HepG2 (cell line): ENCODE measurements at regions not wholly inside any gene's neighbourhood (a gene's known extent, or its start where the extent isn't known, plus 50 kb on each side); places are given as distances from the start of the nearest gene placed in this dataset.

Experiments used
- ATAC-seq: fragments of 200-7000 bp; cut with Tn5 transposase; 3 replicates; pipeline ENCODE4 v1.9.1; 2020; ENCODE audit warnings: mild to moderate bottlenecking, moderate library complexity
- BruUV-seq: library from RNA; stranded (reverse); fragments of 400-500 nt; replicated peaks from 2 replicates; lab custom pipeline; 2021; lab: Mats Ljungman, UMichigan
- CTCF ChIA-PET: fragments of 300-600 bp; formaldehyde crosslinking; extraction: SDS; loops from one replicate; lab custom pipeline; 2021; ENCODE audit warnings: low total read pairs, inconsistent platforms, low intra/inter-chr PET ratio; lab: Yijun Ruan, JAX
- POLR2A ChIA-PET: fragments of 350-600 bp; sonication (Branson Sonifier 250); formaldehyde crosslinking; loops from one replicate; lab custom pipeline; 2020; ENCODE audit warnings: antibody characterized with exemption, inconsistent platforms; lab: Yijun Ruan, JAX
- DNase-seq: peaks from one replicate; pipeline ENCODE4 v3.0.0-alpha.2; 2015; ENCODE audit warnings: low spot score
- FAIRE-seq: peaks from 3 replicates; lab custom pipeline; 2011; peaks lifted over from hg19 to GRCh38; lab: Jason Lieb, UNC
- H2AFZ ChIP-seq: one replicate; pipeline ENCODE4 v1.6.1; 2011; ENCODE audit warnings: low read length, inconsistent platforms
- H3K27ac ChIP-seq: fragments of 300-600 bp; 3 replicates; pipeline ENCODE4 v1.8.0; 2011; ENCODE audit warnings: mixed run types, mild to moderate bottlenecking, mixed read lengths, low read length, inconsistent platforms; ENCODE audit not compliant: insufficient read depth; ENCODE audit errors: extremely low read length
- H3K27me3 ChIP-seq, 2 experiments: fragments of 200-600 bp in 1 of 2; 2 replicates in 1 of 2; 3 replicates in 1 of 2; pipeline versions ENCODE4 v1.6.0 to v1.8.0; 2011; ENCODE audit warnings: low read length in 2 of 2, mild to moderate bottlenecking in 2 of 2, moderate library complexity in 2 of 2, inconsistent platforms in 1 of 2; ENCODE audit not compliant: insufficient read depth in 2 of 2, control insufficient read depth in 1 of 2
- H3K36me3 ChIP-seq, 2 experiments: fragments of 200-600 bp in 1 of 2; replicated peaks in 1 of 2; 2 replicates in 1 of 2; 3 replicates in 1 of 2; pipeline versions ENCODE4 v1.5.1 to v1.8.0; 2011; ENCODE audit warnings: low read length in 2 of 2, inconsistent platforms in 1 of 2; ENCODE audit not compliant: insufficient read depth in 2 of 2, control insufficient read depth in 1 of 2
- H3K4me1 ChIP-seq: 2 replicates; pipeline ENCODE4 v1.5.1; 2012; ENCODE audit warnings: low read length, inconsistent platforms; ENCODE audit not compliant: insufficient read depth
- H3K4me2 ChIP-seq: 2 replicates; pipeline ENCODE4 v1.6.0; 2011; ENCODE audit warnings: low read depth, low read length, inconsistent platforms
- H3K4me3 ChIP-seq, 3 experiments: fragments of 200-600 bp in 1 of 3; sonication (generic), shearing (Covaris generic) in 1 of 3; replicated peaks in 1 of 3; 2 replicates each; pipeline ENCODE4 v1.5.1; 2011 to 2016; ENCODE audit warnings: low read length in 3 of 3, inconsistent platforms in 2 of 3, low read depth in 2 of 3, mild to moderate bottlenecking in 2 of 3, control low read depth in 1 of 3, mixed read lengths in 1 of 3; ENCODE audit not compliant: insufficient read depth in 1 of 3
- H3K79me2 ChIP-seq: one replicate; pipeline ENCODE4 v1.6.1; 2011; ENCODE audit warnings: low read length, inconsistent platforms; ENCODE audit not compliant: insufficient read depth
- H3K9ac ChIP-seq: 2 replicates; pipeline ENCODE4 v1.6.0; 2011; ENCODE audit warnings: mild to moderate bottlenecking, low read depth, low read length, inconsistent platforms; ENCODE audit not compliant: insufficient read depth
- H3K9me3 ChIP-seq: 2 replicates; pipeline ENCODE4 v1.5.1; 2012; ENCODE audit warnings: mild to moderate bottlenecking, low read length
- H4K20me1 ChIP-seq: 2 replicates; pipeline ENCODE4 v1.6.0; 2011; ENCODE audit warnings: inconsistent platforms, mild to moderate bottlenecking, low read length, moderate library complexity; ENCODE audit not compliant: insufficient read depth
- ATF7 ChIP-seq, 2 experiments: fragments of 450-650 bp in 1 of 2; sonication (generic) in 1 of 2; formaldehyde crosslinking in 1 of 2; IDR thresholded peaks; 2 replicates each; pipeline versions ENCODE4 v1.4.0 to v1.6.1; 2016 to 2020; ENCODE audit warnings: antibody characterized with exemption in 1 of 2, mild to moderate bottlenecking in 1 of 2, missing genetic modification reagents in 1 of 2
- CEBPB ChIP-seq: IDR thresholded peaks from 2 replicates; pipeline ENCODE4 v1.6.1; 2011; ENCODE audit warnings: low read depth, low read length, improper control_type of control experiment, borderline replicate concordance
- CREB1 ChIP-seq, 2 experiments: fragments of 450-650 bp in 1 of 2; IDR thresholded peaks; 2 replicates each; pipeline ENCODE4 v1.6.1; 2016 to 2017; ENCODE audit warnings: control low read depth in 1 of 2, mild to moderate bottlenecking in 1 of 2, missing compliant biosample characterization in 1 of 2, missing genetic modification characterization in 1 of 2
- FUBP1 ChIP-seq: sonication (generic); formaldehyde crosslinking; IDR thresholded peaks from 2 replicates; pipeline ENCODE4 v1.5.1; 2020; ENCODE audit warnings: missing genetic modification reagents, mild to moderate bottlenecking, borderline replicate concordance
- PBX3 ChIP-seq: sonication (generic); formaldehyde crosslinking; IDR thresholded peaks from 2 replicates; pipeline ENCODE4 v1.8.1; 2023; ENCODE audit warnings: missing genetic modification reagents, inconsistent platforms, borderline replicate concordance
- PLRG1 ChIP-seq: fragments of 450-650 bp; conservative IDR thresholded peaks from 2 replicates; pipeline ENCODE4 v1.6.1; 2016
- SIX1 ChIP-seq: sonication (generic); formaldehyde crosslinking; IDR thresholded peaks from 2 replicates; pipeline ENCODE4 v1.4.0; 2020; ENCODE audit warnings: missing genetic modification reagents, borderline replicate concordance
- SIX4 ChIP-seq: sonication (generic); formaldehyde crosslinking; IDR thresholded peaks from 2 replicates; pipeline ENCODE4 v1.4.0; 2020; ENCODE audit warnings: missing genetic modification reagents
- ZBTB39 ChIP-seq: sonication (generic); formaldehyde crosslinking; IDR thresholded peaks from 2 replicates; pipeline ENCODE4 v1.5.0; 2020; ENCODE audit warnings: missing genetic modification reagents
- ZKSCAN1 ChIP-seq: fragments of 150-350 bp; IDR thresholded peaks from 2 replicates; pipeline ENCODE4 v1.6.1; 2014; ENCODE audit warnings: low read length
- WGBS: methylation state at CpG from one replicate; pipeline ENCODE4 v1.1.6; 2017; ENCODE audit warnings: low lambda C conversion rate; 5-methylcytosine and 5-hydroxymethylcytosine counted together
- in situ Hi-C: cut with HindIII; loops from 2 replicates; pipeline ENCODE4 v1.10.0; 2017; ENCODE audit warnings: low pct_unique_long_range_greater_than_20kb; ENCODE audit not compliant: extremely low pct_ligation_motif_present
- intact Hi-C: fragments of 100-400 bp; cut with micrococcal nuclease; formaldehyde crosslinking; loops from one replicate; pipeline ENCODE4 v1.10.0; 2022; ENCODE audit not compliant: unreplicated experiment

GRCh38 chr6:1513215-1513780, 96.4 kb upstream of the FOXC1 start:
- H3K79me2 ChIP-seq = no peaks in the 10 kb centered on the region
- H3K4me3 ChIP-seq = no peak overlapping the region
- intact Hi-C loops = no loop called here
- BruUV-seq = no TSS peak
- in situ Hi-C loops = no loop called here
- no peaks in the 10 kb centered on the region for H4K20me1 ChIP-seq
- peak; percentile 60; the same call in 2 of the 3 replicates for ATAC-seq
- no peaks in the 10 kb centered on the region for H3K9me3 ChIP-seq
- peaks cover 11% of the 10 kb centered on the region; the same call in 1 of the 2 replicates for H3K4me1 ChIP-seq
- FAIRE-seq = no peak
- H3K4me2 ChIP-seq = no peak overlapping the region
- no peak overlapping the region for H2AFZ ChIP-seq
- no peaks in the 10 kb centered on the region for H3K36me3 ChIP-seq
- no peak for TF ChIP-seq CEBPB
- TF ChIP-seq SIX4 (CRISPR knock-in tag) = peak; percentile 32; the same call in 1 of the 2 replicates
- peak; percentile 65; the same call in 1 of the 2 replicates for TF ChIP-seq SIX1 (CRISPR knock-in tag)
- no peak for TF ChIP-seq PBX3 (CRISPR knock-in tag)
- TF ChIP-seq, all 625 proteins: peak for 2
- 4% methylated on average over 3 of the region's 3 CpGs for WGBS
- no peak overlapping the region for H3K9ac ChIP-seq
- no peak overlapping the region for H3K27ac ChIP-seq
- DNase-seq = no peak
- H3K27me3 ChIP-seq = peaks cover 3 to 31% of the 10 kb centered on the region in 2 experiments; a peak in 3 of 5 replicates
- ChIA-PET CTCF (no interaction called here), POLR2A (no interaction called here)

GRCh38 chr6:1514078-1514477, 95.6 kb upstream of the FOXC1 start:
- Histone ChIP-seq H3K4me2 (no peak overlapping the region), H3K36me3 (no peaks in the 10 kb centered on the region), H2AFZ (no peak overlapping the region), H3K4me3 (no peak overlapping the region), H3K9me3 (no peaks in the 10 kb centered on the region), H3K79me2 (no peaks in the 10 kb centered on the region), H3K27me3 (peaks cover 3 to 31% of the 10 kb centered on the region in 2 experiments; a peak in 3 of 5 replicates), H3K4me1 (peaks cover 11% of the 10 kb centered on the region; the same call in 1 of the 2 replicates), H4K20me1 (no peaks in the 10 kb centered on the region), H3K9ac (no peak overlapping the region), H3K27ac (no peak overlapping the region)
- DNase-seq (no peak), FAIRE-seq (no peak), ATAC-seq (no peak)
- ChIA-PET CTCF (no interaction called here), POLR2A (no interaction called here)
- intact Hi-C loops (no loop called here), in situ Hi-C loops (no loop called here)
- WGBS = 8% methylated on average over 3 of the region's 3 CpGs
- no peak for TF ChIP-seq ZBTB39 (CRISPR knock-in tag)
- TF ChIP-seq FUBP1 (CRISPR knock-in tag) = no peak
- TF ChIP-seq ATF7 (IDR thresholded peaks at IDR 0.05) = peak; percentile 99
- no peak for TF ChIP-seq ATF7 (CRISPR knock-in tag; IDR thresholded peaks at IDR 0.05)
- peak; percentile 94 for TF ChIP-seq CREB1 (IDR thresholded peaks at IDR 0.05)
- no peak for TF ChIP-seq CREB1 (CRISPR knock-in tag; IDR thresholded peaks at IDR 0.05)
- TF ChIP-seq PLRG1 = no peak
- TF ChIP-seq ZKSCAN1 = no peak
- no TSS peak for BruUV-seq
